Liver (tissue), 3 donors: ENCODE measurements at regions not wholly inside any gene's neighbourhood (a gene's known extent, or its start where the extent isn't known, plus 50 kb on each side); places are given as distances from the start of the nearest gene placed in this dataset.

Experiments used
- GABPA ChIP-seq, 2 donors: IDR thresholded peaks in 1 of 2; conservative IDR thresholded peaks in 1 of 2; 2 replicates each; pipeline ENCODE4 v1.6.1; 2016; ENCODE audit warnings: antibody characterized with exemption in 2 of 2, mild to moderate bottlenecking in 1 of 2, moderate library complexity in 1 of 2
- RAD21 ChIP-seq, 2 donors: IDR thresholded peaks; 2 replicates each; pipeline ENCODE4 v1.6.1; 2016; ENCODE audit warnings: antibody characterized with exemption in 2 of 2, mild to moderate bottlenecking in 2 of 2
- RXRA ChIP-seq, 2 donors: IDR thresholded peaks; 2 replicates each; pipeline ENCODE4 v1.6.1; 2017 to 2018; ENCODE audit warnings: antibody characterized with exemption in 2 of 2, mild to moderate bottlenecking in 1 of 2
- SP1 ChIP-seq: IDR thresholded peaks from 2 replicates; pipeline ENCODE4 v1.6.1; 2018; ENCODE audit warnings: antibody characterized with exemption, mild to moderate bottlenecking
- TAF1 ChIP-seq: conservative IDR thresholded peaks from 2 replicates; pipeline ENCODE4 v1.6.1; 2016; ENCODE audit warnings: antibody characterized with exemption, mild to moderate bottlenecking
- YY1 ChIP-seq: IDR thresholded peaks from 2 replicates; pipeline ENCODE4 v1.6.1; 2016; ENCODE audit warnings: antibody characterized with exemption, mild to moderate bottlenecking
- TF ChIP-seq, protein P1 (sequence below): IDR thresholded peaks from 2 replicates; pipeline ENCODE4 v1.6.1; 2016; ENCODE audit warnings: antibody characterized with exemption
- TF ChIP-seq, protein P2 (sequence below): fragments of 150-350 bp; IDR thresholded peaks from 2 replicates; pipeline ENCODE4 v1.5.1; 2017; ENCODE audit warnings: improper control_type of control experiment, low read depth, low read length; ENCODE audit not compliant: missing input control
- TF ChIP-seq, protein P3 (sequence below): IDR thresholded peaks from 2 replicates; pipeline ENCODE4 v1.6.1; 2016; ENCODE audit warnings: antibody characterized with exemption
- TF ChIP-seq, protein P4 (sequence below): IDR thresholded peaks from 2 replicates; pipeline ENCODE4 v1.6.1; 2016; ENCODE audit warnings: antibody characterized with exemption, mild to moderate bottlenecking
- donor health status: healthy.
- donor health status: healthy.

DNA sequence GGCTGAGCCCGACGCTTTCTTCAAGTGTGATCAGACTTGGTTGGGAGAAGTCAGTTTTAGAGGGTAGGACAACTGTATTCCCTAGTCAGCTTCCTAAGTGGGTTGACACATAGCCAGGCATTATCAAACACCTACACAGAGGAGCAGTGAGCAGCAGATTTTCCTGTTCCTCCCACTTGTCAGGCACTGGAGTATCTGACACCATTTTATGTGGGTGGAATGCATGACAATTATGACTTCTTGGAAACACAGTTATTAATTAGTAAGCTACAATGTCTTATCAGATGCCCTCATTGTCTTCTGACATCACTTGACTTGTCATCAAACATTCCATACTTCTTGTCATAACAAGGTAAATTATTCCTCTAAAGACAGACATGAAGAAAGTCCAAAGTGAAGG lies 124.9 kb downstream of the IRX2 start:
- TF ChIP-seq, protein P1, sequence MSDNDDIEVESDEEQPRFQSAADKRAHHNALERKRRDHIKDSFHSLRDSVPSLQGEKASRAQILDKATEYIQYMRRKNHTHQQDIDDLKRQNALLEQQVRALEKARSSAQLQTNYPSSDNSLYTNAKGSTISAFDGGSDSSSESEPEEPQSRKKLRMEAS = no peak
- TF ChIP-seq RAD21 (IDR thresholded peaks at IDR 0.05) (no peak), RXRA (IDR thresholded peaks at IDR 0.05) (no peak), GABPA (IDR thresholded peaks at IDR 0.05 in 1 of 2, conservative IDR thresholded peaks at IDR 0.05 in 1 of 2) (no peak), TAF1 (no peak), SP1 (no peak), YY1 (no peak)
- TF ChIP-seq, protein P2, sequence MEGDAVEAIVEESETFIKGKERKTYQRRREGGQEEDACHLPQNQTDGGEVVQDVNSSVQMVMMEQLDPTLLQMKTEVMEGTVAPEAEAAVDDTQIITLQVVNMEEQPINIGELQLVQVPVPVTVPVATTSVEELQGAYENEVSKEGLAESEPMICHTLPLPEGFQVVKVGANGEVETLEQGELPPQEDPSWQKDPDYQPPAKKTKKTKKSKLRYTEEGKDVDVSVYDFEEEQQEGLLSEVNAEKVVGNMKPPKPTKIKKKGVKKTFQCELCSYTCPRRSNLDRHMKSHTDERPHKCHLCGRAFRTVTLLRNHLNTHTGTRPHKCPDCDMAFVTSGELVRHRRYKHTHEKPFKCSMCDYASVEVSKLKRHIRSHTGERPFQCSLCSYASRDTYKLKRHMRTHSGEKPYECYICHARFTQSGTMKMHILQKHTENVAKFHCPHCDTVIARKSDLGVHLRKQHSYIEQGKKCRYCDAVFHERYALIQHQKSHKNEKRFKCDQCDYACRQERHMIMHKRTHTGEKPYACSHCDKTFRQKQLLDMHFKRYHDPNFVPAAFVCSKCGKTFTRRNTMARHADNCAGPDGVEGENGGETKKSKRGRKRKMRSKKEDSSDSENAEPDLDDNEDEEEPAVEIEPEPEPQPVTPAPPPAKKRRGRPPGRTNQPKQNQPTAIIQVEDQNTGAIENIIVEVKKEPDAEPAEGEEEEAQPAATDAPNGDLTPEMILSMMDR = no peak
- TF ChIP-seq, protein P3, sequence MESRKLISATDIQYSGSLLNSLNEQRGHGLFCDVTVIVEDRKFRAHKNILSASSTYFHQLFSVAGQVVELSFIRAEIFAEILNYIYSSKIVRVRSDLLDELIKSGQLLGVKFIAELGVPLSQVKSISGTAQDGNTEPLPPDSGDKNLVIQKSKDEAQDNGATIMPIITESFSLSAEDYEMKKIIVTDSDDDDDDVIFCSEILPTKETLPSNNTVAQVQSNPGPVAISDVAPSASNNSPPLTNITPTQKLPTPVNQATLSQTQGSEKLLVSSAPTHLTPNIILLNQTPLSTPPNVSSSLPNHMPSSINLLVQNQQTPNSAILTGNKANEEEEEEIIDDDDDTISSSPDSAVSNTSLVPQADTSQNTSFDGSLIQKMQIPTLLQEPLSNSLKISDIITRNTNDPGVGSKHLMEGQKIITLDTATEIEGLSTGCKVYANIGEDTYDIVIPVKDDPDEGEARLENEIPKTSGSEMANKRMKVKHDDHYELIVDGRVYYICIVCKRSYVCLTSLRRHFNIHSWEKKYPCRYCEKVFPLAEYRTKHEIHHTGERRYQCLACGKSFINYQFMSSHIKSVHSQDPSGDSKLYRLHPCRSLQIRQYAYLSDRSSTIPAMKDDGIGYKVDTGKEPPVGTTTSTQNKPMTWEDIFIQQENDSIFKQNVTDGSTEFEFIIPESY = no peak
- TF ChIP-seq, protein P4, sequence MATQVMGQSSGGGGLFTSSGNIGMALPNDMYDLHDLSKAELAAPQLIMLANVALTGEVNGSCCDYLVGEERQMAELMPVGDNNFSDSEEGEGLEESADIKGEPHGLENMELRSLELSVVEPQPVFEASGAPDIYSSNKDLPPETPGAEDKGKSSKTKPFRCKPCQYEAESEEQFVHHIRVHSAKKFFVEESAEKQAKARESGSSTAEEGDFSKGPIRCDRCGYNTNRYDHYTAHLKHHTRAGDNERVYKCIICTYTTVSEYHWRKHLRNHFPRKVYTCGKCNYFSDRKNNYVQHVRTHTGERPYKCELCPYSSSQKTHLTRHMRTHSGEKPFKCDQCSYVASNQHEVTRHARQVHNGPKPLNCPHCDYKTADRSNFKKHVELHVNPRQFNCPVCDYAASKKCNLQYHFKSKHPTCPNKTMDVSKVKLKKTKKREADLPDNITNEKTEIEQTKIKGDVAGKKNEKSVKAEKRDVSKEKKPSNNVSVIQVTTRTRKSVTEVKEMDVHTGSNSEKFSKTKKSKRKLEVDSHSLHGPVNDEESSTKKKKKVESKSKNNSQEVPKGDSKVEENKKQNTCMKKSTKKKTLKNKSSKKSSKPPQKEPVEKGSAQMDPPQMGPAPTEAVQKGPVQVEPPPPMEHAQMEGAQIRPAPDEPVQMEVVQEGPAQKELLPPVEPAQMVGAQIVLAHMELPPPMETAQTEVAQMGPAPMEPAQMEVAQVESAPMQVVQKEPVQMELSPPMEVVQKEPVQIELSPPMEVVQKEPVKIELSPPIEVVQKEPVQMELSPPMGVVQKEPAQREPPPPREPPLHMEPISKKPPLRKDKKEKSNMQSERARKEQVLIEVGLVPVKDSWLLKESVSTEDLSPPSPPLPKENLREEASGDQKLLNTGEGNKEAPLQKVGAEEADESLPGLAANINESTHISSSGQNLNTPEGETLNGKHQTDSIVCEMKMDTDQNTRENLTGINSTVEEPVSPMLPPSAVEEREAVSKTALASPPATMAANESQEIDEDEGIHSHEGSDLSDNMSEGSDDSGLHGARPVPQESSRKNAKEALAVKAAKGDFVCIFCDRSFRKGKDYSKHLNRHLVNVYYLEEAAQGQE = no peak
